K562 (cell line): ENCODE measurements at regions not wholly inside any gene's neighbourhood (a gene's known extent, or its start where the extent isn't known, plus 50 kb on each side); places are given as distances from the start of the nearest gene placed in this dataset.

Source experiments
- ATAC-seq: fragments of 200-7000 bp; cut with Tn5 transposase; 3 replicates; pipeline ENCODE4 v1.9.1; 2020; ENCODE audit warnings: moderate library complexity
- BruUV-seq: library from RNA; stranded (reverse); fragments of 400-500 nt; replicated peaks from 2 replicates; lab custom pipeline; 2021; lab: Mats Ljungman, UMichigan
- CTCF ChIA-PET: fragments of 300-600 bp; formaldehyde crosslinking; extraction: SDS; loops from one replicate; lab custom pipeline; 2021; ENCODE audit warnings: low intra/inter-chr PET ratio; lab: Yijun Ruan, JAX
- POLR2A ChIA-PET: fragments of 300-600, 350-650 bp; sonication (Branson Sonifier 250); formaldehyde crosslinking; extraction: SDS; loops from one replicate; lab custom pipeline; 2021; ENCODE audit warnings: antibody characterized with exemption, inconsistent platforms; lab: Yijun Ruan, JAX
- DNase-seq, 4 experiments: peaks; one replicate each; pipeline versions ENCODE4 v3.0.0 to v3.0.0-alpha.2; 2011 to 2018; ENCODE audit warnings: low spot score in 3 of 4, mixed read lengths in 3 of 4; ENCODE audit errors: extremely low read depth in 1 of 4
- FAIRE-seq: peaks from 2 replicates; lab custom pipeline; 2011; peaks lifted over from hg19 to GRCh38; lab: Jason Lieb, UNC
- H2AFZ ChIP-seq: 2 replicates; pipeline ENCODE4 v1.6.0; 2011; ENCODE audit warnings: low read depth, low read length, control low read depth, inconsistent platforms
- H3K27ac ChIP-seq: fragments of 200-600 bp; 3 replicates; pipeline ENCODE4 v1.8.0; 2011; ENCODE audit warnings: low read depth, mild to moderate bottlenecking, control low read depth, inconsistent platforms, low read length, moderate library complexity, mixed read lengths; ENCODE audit errors: extremely low read depth
- H3K27me3 ChIP-seq, 2 experiments: fragments of 300-600 bp in 1 of 2; 2 replicates in 1 of 2; 3 replicates in 1 of 2; pipeline versions ENCODE4 v1.6.0 to v1.8.0; 2011; ENCODE audit warnings: inconsistent platforms in 2 of 2, low read length in 2 of 2, mild to moderate bottlenecking in 1 of 2, mixed read lengths in 1 of 2, moderate library complexity in 1 of 2; ENCODE audit not compliant: control insufficient read depth in 2 of 2, insufficient read depth in 2 of 2
- H3K36me3 ChIP-seq: fragments of 300-600 bp; 3 replicates; pipeline ENCODE4 v1.8.0; 2011; ENCODE audit warnings: mild to moderate bottlenecking, low read length, inconsistent platforms; ENCODE audit not compliant: control insufficient read depth, insufficient read depth
- H3K4me1 ChIP-seq, 2 experiments: fragments of 200-600 bp in 1 of 2; replicated peaks in 1 of 2; 2 replicates in 1 of 2; 3 replicates in 1 of 2; pipeline versions ENCODE4 v1.5.1 to v1.8.0; 2011; ENCODE audit warnings: inconsistent platforms in 2 of 2, low read length in 2 of 2, mild to moderate bottlenecking in 1 of 2, mixed read lengths in 1 of 2, moderate library complexity in 1 of 2; ENCODE audit not compliant: control insufficient read depth in 2 of 2, insufficient read depth in 2 of 2
- H3K4me2 ChIP-seq: 2 replicates; pipeline ENCODE4 v1.6.1; 2011; ENCODE audit warnings: low read length, control low read depth, inconsistent platforms, mixed read lengths; ENCODE audit not compliant: insufficient read depth
- H3K4me3 ChIP-seq: fragments of 200-600 bp; sonication (generic), shearing (Covaris generic); 2 replicates; pipeline ENCODE4 v1.5.1; 2016; ENCODE audit warnings: control low read depth, inconsistent platforms
- H3K79me2 ChIP-seq: fragments of 200-600 bp; 3 replicates; pipeline ENCODE4 v1.8.0; 2011; ENCODE audit warnings: low read length, inconsistent platforms; ENCODE audit not compliant: control insufficient read depth, insufficient read depth
- H3K9ac ChIP-seq, 2 experiments: 2 replicates each; pipeline versions ENCODE4 v1.6.0 to v1.6.1; 2011; ENCODE audit warnings: low read depth in 2 of 2, low read length in 2 of 2, control low read depth in 1 of 2, inconsistent platforms in 1 of 2, mild to moderate bottlenecking in 1 of 2, mixed read lengths in 1 of 2; ENCODE audit not compliant: insufficient read depth in 1 of 2
- H3K9me1 ChIP-seq: one replicate; pipeline ENCODE4 v1.6.0; 2011; ENCODE audit warnings: inconsistent platforms, mild to moderate bottlenecking, low read length, moderate library complexity; ENCODE audit not compliant: control insufficient read depth, insufficient read depth
- H3K9me3 ChIP-seq: replicated peaks from 2 replicates; pipeline ENCODE4 v1.5.1; 2011; ENCODE audit warnings: low read depth, low read length, inconsistent platforms; ENCODE audit not compliant: control insufficient read depth, insufficient read depth
- H4K20me1 ChIP-seq: replicated peaks from 2 replicates; pipeline ENCODE4 v1.6.1; 2011; ENCODE audit warnings: low read length, inconsistent platforms, mixed read lengths; ENCODE audit not compliant: control insufficient read depth, insufficient read depth
- FOXK2 ChIP-seq, 2 experiments: fragments of 450-650 bp; IDR thresholded peaks in 1 of 2; conservative IDR thresholded peaks in 1 of 2; 2 replicates each; pipeline ENCODE4 v1.6.1; 2016; ENCODE audit warnings: low read depth in 2 of 2, mild to moderate bottlenecking in 1 of 2
- HNRNPK ChIP-seq: fragments of 200-400 bp; formaldehyde crosslinking; IDR thresholded peaks from one replicate; pipeline ENCODE4 v1.6.1; 2018; ENCODE audit warnings: mild to moderate bottlenecking, low read depth, low read length; ENCODE audit not compliant: poor library complexity, severe bottlenecking
- HSF4 ChIP-seq: fragments of 250-450 bp; sonication (Bioruptor Pico); IDR thresholded peaks from 2 replicates; pipeline ENCODE4 v2.1.2; 2022; ENCODE audit warnings: mild to moderate bottlenecking, moderate library complexity, borderline replicate concordance
- ZNF217 ChIP-seq: sonication (generic); formaldehyde crosslinking; IDR thresholded peaks from 2 replicates; pipeline ENCODE4 v1.8.0; 2022; ENCODE audit warnings: mild to moderate bottlenecking, missing genetic modification reagents
- ZNF561 ChIP-seq: fragments of 450-650 bp; formaldehyde crosslinking; conservative IDR thresholded peaks from 2 replicates; pipeline ENCODE4 v1.4.0; 2020; ENCODE audit warnings: mild to moderate bottlenecking, moderate library complexity
- WGBS: fragments of 100-300 bp; shearing (Covaris generic); methylation state at CpG from one replicate; pipeline ENCODE4 v1.1.6; 2016; ENCODE audit warnings: low coverage, mixed read lengths; ENCODE audit not compliant: insufficient coverage; ENCODE audit errors: missing lambda C conversion rate; 5-methylcytosine and 5-hydroxymethylcytosine counted together
- in situ Hi-C: fragments of 300-500 bp; cut with MboI; formaldehyde crosslinking; loops from 4 replicates; pipeline ENCODE4 v1.15.0; 2018; ENCODE audit warnings: inconsistent platforms, mixed read lengths
- intact Hi-C: fragments of 100-400 bp; cut with micrococcal nuclease; formaldehyde crosslinking; loops from 2 replicates; pipeline ENCODE4 v1.14.2; 2022
- TF ChIP-seq, protein P1 (sequence below): sonication (generic); formaldehyde crosslinking; IDR thresholded peaks from 2 replicates; pipeline ENCODE4 v1.8.0; 2022; ENCODE audit warnings: missing genetic modification reagents, mild to moderate bottlenecking, moderate library complexity, borderline replicate concordance
- TF ChIP-seq, protein P2 (sequence below): fragments of 450-650 bp; IDR thresholded peaks from 2 replicates; pipeline ENCODE4 v1.7.1; 2018; ENCODE audit warnings: mild to moderate bottlenecking, low read depth; ENCODE audit not compliant: partially characterized antibody
- TF ChIP-seq, protein P3 (sequence below), 3 experiments: IDR thresholded peaks in 2 of 3; conservative IDR thresholded peaks in 1 of 3; 2 replicates each; pipeline ENCODE4 v1.5.1; 2011 to 2012; ENCODE audit warnings: low read length in 3 of 3, mild to moderate bottlenecking in 3 of 3, control low read depth in 2 of 3, improper control_type of control experiment in 1 of 3, inconsistent platforms in 1 of 3, low read depth in 1 of 3, mixed read lengths in 1 of 3, moderate library complexity in 1 of 3; ENCODE audit not compliant: insufficient read depth in 2 of 3

DNA sequence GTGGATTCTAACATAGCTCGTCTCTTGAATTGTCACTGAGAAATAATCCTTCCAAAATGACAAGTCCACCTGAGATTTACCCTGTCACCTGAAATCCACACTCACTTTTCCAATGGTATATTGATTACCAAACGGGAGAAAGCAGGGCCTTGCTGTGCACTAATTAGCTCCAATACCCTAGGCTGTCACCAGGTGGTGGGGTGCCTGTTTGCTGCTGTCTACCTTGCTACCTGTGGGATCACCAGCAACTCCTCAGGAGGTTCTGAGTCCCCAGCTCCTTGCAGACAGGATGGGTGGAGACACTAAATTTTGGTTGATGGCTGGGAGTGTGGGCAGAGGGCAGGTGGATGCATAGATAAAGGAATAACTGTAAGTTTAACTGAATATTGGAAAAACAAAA lies 237.2 kb upstream of the ZNF32 start:
- Histone ChIP-seq H3K4me3 (no peak overlapping the region), H4K20me1 (0 out of 2 replicates have a peak, but pooled peaks cover 5% of the 10 kb centered on the region), H3K79me2 (no peaks in the 10 kb centered on the region), H3K4me1 (no peaks in the 10 kb centered on the region), H3K27ac (no peak overlapping the region), H3K9me3 (no peaks in the 10 kb centered on the region), H3K36me3 (no peaks in the 10 kb centered on the region), H3K27me3 (peaks cover 0 to 7% of the 10 kb centered on the region in 2 experiments; a peak in 1 of 5 replicates), H3K4me2 (no peak overlapping the region), H2AFZ (no peak overlapping the region), H3K9me1 (no peaks in the 10 kb centered on the region), H3K9ac (no peak overlapping the region)
- ChIA-PET POLR2A (interaction anchor here (0.7 to 0.9 kb wide), 2 partner anchors 11 to 20 kb away, joined by 3 read pairs; no protein-coding TSS in a partner anchor), CTCF (no interaction called here)
- FAIRE-seq (no peak), DNase-seq (no peak), ATAC-seq (no peak)
- BruUV-seq: no TSS peak
- in situ Hi-C loops (no loop called here), intact Hi-C loops (no loop called here)
- 0% methylated on average over 2 of the region's 2 CpGs for WGBS
- TF ChIP-seq, protein P1, sequence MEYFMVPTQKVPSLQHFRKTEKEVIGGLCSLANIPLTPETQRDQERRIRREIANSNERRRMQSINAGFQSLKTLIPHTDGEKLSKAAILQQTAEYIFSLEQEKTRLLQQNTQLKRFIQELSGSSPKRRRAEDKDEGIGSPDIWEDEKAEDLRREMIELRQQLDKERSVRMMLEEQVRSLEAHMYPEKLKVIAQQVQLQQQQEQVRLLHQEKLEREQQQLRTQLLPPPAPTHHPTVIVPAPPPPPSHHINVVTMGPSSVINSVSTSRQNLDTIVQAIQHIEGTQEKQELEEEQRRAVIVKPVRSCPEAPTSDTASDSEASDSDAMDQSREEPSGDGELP (CRISPR knock-in tag): no peak
- TF ChIP-seq, protein P2, sequence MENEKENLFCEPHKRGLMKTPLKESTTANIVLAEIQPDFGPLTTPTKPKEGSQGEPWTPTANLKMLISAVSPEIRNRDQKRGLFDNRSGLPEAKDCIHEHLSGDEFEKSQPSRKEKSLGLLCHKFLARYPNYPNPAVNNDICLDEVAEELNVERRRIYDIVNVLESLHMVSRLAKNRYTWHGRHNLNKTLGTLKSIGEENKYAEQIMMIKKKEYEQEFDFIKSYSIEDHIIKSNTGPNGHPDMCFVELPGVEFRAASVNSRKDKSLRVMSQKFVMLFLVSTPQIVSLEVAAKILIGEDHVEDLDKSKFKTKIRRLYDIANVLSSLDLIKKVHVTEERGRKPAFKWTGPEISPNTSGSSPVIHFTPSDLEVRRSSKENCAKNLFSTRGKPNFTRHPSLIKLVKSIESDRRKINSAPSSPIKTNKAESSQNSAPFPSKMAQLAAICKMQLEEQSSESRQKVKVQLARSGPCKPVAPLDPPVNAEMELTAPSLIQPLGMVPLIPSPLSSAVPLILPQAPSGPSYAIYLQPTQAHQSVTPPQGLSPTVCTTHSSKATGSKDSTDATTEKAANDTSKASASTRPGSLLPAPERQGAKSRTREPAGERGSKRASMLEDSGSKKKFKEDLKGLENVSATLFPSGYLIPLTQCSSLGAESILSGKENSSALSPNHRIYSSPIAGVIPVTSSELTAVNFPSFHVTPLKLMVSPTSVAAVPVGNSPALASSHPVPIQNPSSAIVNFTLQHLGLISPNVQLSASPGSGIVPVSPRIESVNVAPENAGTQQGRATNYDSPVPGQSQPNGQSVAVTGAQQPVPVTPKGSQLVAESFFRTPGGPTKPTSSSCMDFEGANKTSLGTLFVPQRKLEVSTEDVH: no peak
- TF ChIP-seq HNRNPK (no peak), ZNF561 (CRISPR knock-in tag) (no peak), FOXK2 (conservative IDR thresholded peaks at IDR 0.05 in 1 of 2, IDR thresholded peaks at IDR 0.05 in 1 of 2; ENCODE audit: low read depth in 2 of 2) (no peak), ZNF217 (CRISPR knock-in tag) (no peak), HSF4 (CRISPR knock-in tag) (no peak)
- TF ChIP-seq, protein P3, sequence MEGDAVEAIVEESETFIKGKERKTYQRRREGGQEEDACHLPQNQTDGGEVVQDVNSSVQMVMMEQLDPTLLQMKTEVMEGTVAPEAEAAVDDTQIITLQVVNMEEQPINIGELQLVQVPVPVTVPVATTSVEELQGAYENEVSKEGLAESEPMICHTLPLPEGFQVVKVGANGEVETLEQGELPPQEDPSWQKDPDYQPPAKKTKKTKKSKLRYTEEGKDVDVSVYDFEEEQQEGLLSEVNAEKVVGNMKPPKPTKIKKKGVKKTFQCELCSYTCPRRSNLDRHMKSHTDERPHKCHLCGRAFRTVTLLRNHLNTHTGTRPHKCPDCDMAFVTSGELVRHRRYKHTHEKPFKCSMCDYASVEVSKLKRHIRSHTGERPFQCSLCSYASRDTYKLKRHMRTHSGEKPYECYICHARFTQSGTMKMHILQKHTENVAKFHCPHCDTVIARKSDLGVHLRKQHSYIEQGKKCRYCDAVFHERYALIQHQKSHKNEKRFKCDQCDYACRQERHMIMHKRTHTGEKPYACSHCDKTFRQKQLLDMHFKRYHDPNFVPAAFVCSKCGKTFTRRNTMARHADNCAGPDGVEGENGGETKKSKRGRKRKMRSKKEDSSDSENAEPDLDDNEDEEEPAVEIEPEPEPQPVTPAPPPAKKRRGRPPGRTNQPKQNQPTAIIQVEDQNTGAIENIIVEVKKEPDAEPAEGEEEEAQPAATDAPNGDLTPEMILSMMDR (IDR thresholded peaks at IDR 0.05 in 2 of 3, conservative IDR thresholded peaks at IDR 0.05 in 1 of 3; ENCODE audit: insufficient read depth in 2 of 3, low read depth in 1 of 3, low read length in 3 of 3): 0 out of 6 replicates have a peak, but pooled peaks of 2 of the 3 experiments have one; percentile 5 to 21
